Hematopoietic multipotent progenitor cell treated with erythropoietin and hydrocortisone succinate and interleukin-3 and kit ligand, for 4 days (in vitro differentiated cells): ENCODE measurements at regions not wholly inside any gene's neighbourhood (a gene's known extent, or its start where the extent isn't known, plus 50 kb on each side); places are given as distances from the start of the nearest gene placed in this dataset.

Experiments used
- DNase-seq: peaks from one replicate; pipeline ENCODE4 v3.0.0-alpha.2; 2015

- DNase-seq: peak; percentile 61
Observed at GRCh38 chr6:91487696-91488392, 901.0 kb upstream of the MAP3K7 start.

- no peak for DNase-seq
Observed at GRCh38 chr6:91486200-91486599, 899.3 kb upstream of the MAP3K7 start.

GRCh38 chr6:91485047-91485446, 898.2 kb upstream of the MAP3K7 start:
- peak; percentile 19 for DNase-seq

GRCh38 chr6:91483415-91484105, 896.7 kb upstream of the MAP3K7 start:
- DNase-seq: peak; percentile 53

- DNase-seq: peak; percentile 94
Observed at GRCh38 chr6:91482498-91482897, 895.6 kb upstream of the MAP3K7 start.

- DNase-seq: no peak
Observed at GRCh38 chr6:91480402-91480801, 893.5 kb upstream of the MAP3K7 start.

- DNase-seq: no peak
Observed at GRCh38 chr6:91477688-91478087, 890.8 kb upstream of the MAP3K7 start.

- DNase-seq: peak; percentile 84
Observed at GRCh38 chr6:91476000-91476399, 889.1 kb upstream of the MAP3K7 start.

- no peak for DNase-seq
Observed at GRCh38 chr6:91465393-91465792, 878.5 kb upstream of the MAP3K7 start.

- no peak for DNase-seq
Observed at GRCh38 chr6:91464718-91465117, 877.8 kb upstream of the MAP3K7 start.

- DNase-seq: no peak
Observed at GRCh38 chr6:91464201-91464600, 877.3 kb upstream of the MAP3K7 start.

GRCh38 chr6:91462241-91462640, 875.4 kb upstream of the MAP3K7 start:
- no peak for DNase-seq

GRCh38 chr6:91453224-91453878, 866.5 kb upstream of the MAP3K7 start:
- DNase-seq: no peak

- DNase-seq: no peak
Observed at GRCh38 chr6:91449539-91449938, 862.7 kb upstream of the MAP3K7 start.

- no peak for DNase-seq
Observed at GRCh38 chr6:91447530-91448254, 860.8 kb upstream of the MAP3K7 start.

- DNase-seq: no peak
Observed at GRCh38 chr6:91447081-91447480, 860.2 kb upstream of the MAP3K7 start.

GRCh38 chr6:91443405-91443804, 856.5 kb upstream of the MAP3K7 start:
- no peak for DNase-seq

GRCh38 chr6:91442342-91442741, 855.5 kb upstream of the MAP3K7 start:
- DNase-seq: peak; percentile 27

- DNase-seq: no peak
Observed at GRCh38 chr6:91438570-91438969, 851.7 kb upstream of the MAP3K7 start.

- no peak for DNase-seq
Observed at GRCh38 chr6:91437315-91437729, 850.5 kb upstream of the MAP3K7 start.

- no peak for DNase-seq
Observed at GRCh38 chr6:91436448-91436847, 849.6 kb upstream of the MAP3K7 start.

GRCh38 chr6:91435630-91436029, 848.8 kb upstream of the MAP3K7 start:
- DNase-seq: no peak

- no peak for DNase-seq
Observed at GRCh38 chr6:91434576-91434975, 847.7 kb upstream of the MAP3K7 start.
